Thyroid gland (tissue), 4 donors: ENCODE measurements at regions not wholly inside any gene's neighbourhood (a gene's known extent, or its start where the extent isn't known, plus 50 kb on each side); places are given as distances from the start of the nearest gene placed in this dataset.

Source experiments
- CTCF ChIP-seq, 6 experiments: fragments of 200-600 bp in 3 of 6; fragments of 450-650 bp in 3 of 6; sonication (generic) in 3 of 6; IDR thresholded peaks; one replicate each; pipeline ENCODE4 v1.5.1; 2016 to 2019; ENCODE audit warnings: antibody characterized with exemption in 6 of 6, mild to moderate bottlenecking in 2 of 6, inconsistent platforms in 1 of 6, moderate library complexity in 1 of 6
- POLR2A ChIP-seq, 2 donors: fragments of 450-650 bp; IDR thresholded peaks; one replicate each; pipeline ENCODE4 v1.6.1; 2017; ENCODE audit warnings: antibody characterized with exemption in 2 of 2, mild to moderate bottlenecking in 2 of 2, moderate library complexity in 1 of 2

DNA sequence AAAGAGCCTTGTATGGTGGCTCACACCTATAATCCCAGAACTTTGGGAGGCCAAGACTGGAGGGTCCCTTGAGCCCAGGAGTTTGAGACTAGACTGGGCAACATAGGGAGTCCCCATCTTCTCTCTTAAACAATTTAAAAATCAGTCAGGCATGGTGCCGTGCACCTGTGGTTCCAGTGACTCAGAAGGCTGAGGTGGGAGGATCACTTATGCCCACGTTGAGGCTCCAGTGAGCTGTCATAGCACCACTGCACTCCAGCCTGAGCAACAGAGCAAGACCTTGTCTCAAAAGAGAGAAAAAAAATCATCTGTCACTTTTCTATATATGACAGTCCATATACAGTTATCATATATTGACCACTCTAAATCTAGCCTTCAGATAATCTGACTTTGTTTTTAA is 658.3 kb downstream of the LTN1 start:
- no peak for TF ChIP-seq POLR2A (IDR thresholded peaks at IDR 0.05)
- no peak for TF ChIP-seq CTCF (IDR thresholded peaks at IDR 0.05)
